ENCODE measurements at regions not wholly inside any gene's neighbourhood (a gene's known extent, or its start where the extent isn't known, plus 50 kb on each side); places are given as distances from the start of the nearest gene placed in this dataset.
"Not testable (repeated sequence)": the region's sequence is repeated elsewhere in the genome, so short reads cannot be mapped to it uniquely, and the experiment has no call there.

- DNase-seq (ENCODE audit: low read depth, low spot score) = no peak
These were observed 51.8 kb upstream of the MYB start for GRCh38 chr6:135129136-135129856.

- DNase-seq (ENCODE audit: low read depth, low spot score) = peak; percentile 15
These were observed 52.7 kb upstream of the MYB start for GRCh38 chr6:135128268-135128914.

- DNase-seq (ENCODE audit: low read depth, low spot score) = no peak
These were observed 54.4 kb upstream of the MYB start for GRCh38 chr6:135126729-135127128.

GRCh38 chr6:135126034-135126433 lies 55.1 kb upstream of the MYB start:
- no peak for DNase-seq (ENCODE audit: low read depth, low spot score)

GRCh38 chr6:135121434-135121833 lies 59.7 kb upstream of the MYB start:
- DNase-seq (ENCODE audit: low read depth, low spot score) = no peak

GRCh38 chr6:135118134-135118730 lies 62.9 kb upstream of the MYB start:
- DNase-seq (ENCODE audit: low read depth, low spot score) = no peak

- DNase-seq (ENCODE audit: low read depth, low spot score) = no peak
These were observed 62.9 kb upstream of the HBS1L start for GRCh38 chr6:135117413-135117968.

- DNase-seq (ENCODE audit: low read depth, low spot score) = no peak
These were observed 61.9 kb upstream of the HBS1L start for GRCh38 chr6:135116571-135116970.

- DNase-seq (ENCODE audit: low read depth, low spot score) = no peak
These were observed 61.2 kb upstream of the HBS1L start for GRCh38 chr6:135115834-135116233.

- DNase-seq (ENCODE audit: low read depth, low spot score) = no peak
These were observed 60.8 kb upstream of the HBS1L start for GRCh38 chr6:135115411-135115810.

GRCh38 chr6:135114355-135115145 lies 59.9 kb upstream of the HBS1L start:
- DNase-seq (ENCODE audit: low read depth, low spot score) = no peak

- no peak for DNase-seq (ENCODE audit: low read depth, low spot score)
These were observed 59.2 kb upstream of the HBS1L start for GRCh38 chr6:135113860-135114259.

- DNase-seq (ENCODE audit: low read depth, low spot score) = not testable (repeated sequence)
These were observed 58.3 kb upstream of the HBS1L start for GRCh38 chr6:135112951-135113350.

- DNase-seq (ENCODE audit: low read depth, low spot score) = not testable (repeated sequence)
These were observed 55.7 kb upstream of the HBS1L start for GRCh38 chr6:135110261-135110781.

GRCh38 chr6:135109761-135110160 lies 55.1 kb upstream of the HBS1L start:
- no peak for DNase-seq (ENCODE audit: low read depth, low spot score)

GRCh38 chr6:135108692-135109091 lies 54.1 kb upstream of the HBS1L start:
- DNase-seq (ENCODE audit: low read depth, low spot score) = no peak

- no peak for DNase-seq (ENCODE audit: low read depth, low spot score)
These were observed 52.0 kb upstream of the HBS1L start for GRCh38 chr6:135106611-135107010.

- DNase-seq (ENCODE audit: low read depth, low spot score) = no peak
These were observed 51.1 kb upstream of the HBS1L start for GRCh38 chr6:135105710-135106109.

- no peak for DNase-seq (ENCODE audit: low read depth, low spot score)
These were observed 50.7 kb upstream of the HBS1L start for GRCh38 chr6:135105299-135105698.
